NCI-H1105 treated with DMSO at 0.1 percent for 48 hours (cell line): ENCODE measurements at regions not wholly inside any gene's neighbourhood (a gene's known extent, or its start where the extent isn't known, plus 50 kb on each side); places are given as distances from the start of the nearest gene placed in this dataset.
A peak's percentile ranks its signal among the peaks of the same experiment; 100 is the strongest.
"Not testable (repeated sequence)": the region's sequence is repeated elsewhere in the genome, so short reads cannot be mapped to it uniquely, and the experiment has no call there.

ENCODE experiments used
- DNase-seq: peaks from one replicate; lab custom pipeline; 2025; lab: John Stamatoyannopoulos, UW

DNA sequence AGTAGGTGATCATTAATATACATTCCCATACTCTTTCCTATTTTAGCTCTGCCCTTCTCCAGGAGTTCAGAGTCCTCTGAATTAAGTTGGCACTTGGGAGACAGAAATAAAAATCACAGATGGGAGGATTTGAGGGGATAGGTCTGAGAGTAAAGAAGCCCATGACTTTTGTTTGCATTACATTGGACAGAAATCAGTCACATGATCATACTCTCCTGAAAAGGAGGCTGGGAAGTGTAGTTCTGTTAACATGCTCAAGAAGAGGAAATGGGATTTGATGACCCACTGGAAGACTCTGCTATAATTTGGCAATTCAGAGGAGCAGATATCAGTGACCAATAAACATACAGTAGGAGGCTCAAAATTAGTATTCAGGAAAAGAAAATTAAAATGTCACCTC is 674.9 kb upstream of the C16orf82 start:
- DNase-seq = no peak

DNA sequence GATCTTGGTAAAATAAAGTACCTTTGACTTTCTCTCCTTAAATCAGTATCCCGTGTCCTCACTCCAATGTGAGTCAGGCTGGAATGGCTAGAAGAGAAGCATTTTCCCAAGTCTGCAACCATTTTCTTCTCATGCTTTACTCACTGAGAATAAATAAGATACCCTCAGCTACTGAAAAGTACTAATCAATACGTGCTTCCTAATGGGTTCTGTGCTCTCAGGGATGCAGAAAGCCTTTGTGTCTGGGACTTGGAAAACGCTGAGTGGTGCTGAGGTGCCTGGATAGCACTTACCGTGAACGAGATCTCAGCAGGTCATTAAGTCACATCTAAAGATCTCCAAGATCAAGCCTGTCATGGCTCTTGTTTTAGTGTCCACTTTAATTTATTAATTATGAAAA is 672.3 kb upstream of the C16orf82 start:
- DNase-seq = no peak

DNA sequence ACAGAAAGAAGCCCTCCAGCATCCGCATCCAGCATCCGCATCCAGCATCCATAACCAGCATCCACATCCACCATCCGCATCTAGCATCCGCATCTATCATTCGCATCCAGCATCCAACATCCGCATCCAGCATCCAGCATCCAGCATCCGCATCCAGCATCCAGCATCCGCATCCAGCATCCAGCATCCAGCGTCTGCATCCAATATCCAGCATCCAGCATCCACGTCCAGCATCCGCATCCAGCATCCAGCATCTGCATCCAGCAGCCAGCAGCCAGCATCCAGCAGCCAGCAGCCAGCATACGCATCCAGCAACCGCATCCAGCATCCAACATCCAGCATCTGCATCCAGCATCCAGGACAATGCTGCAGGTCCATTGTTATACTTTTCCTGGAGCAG is 671.0 kb upstream of the C16orf82 start:
- DNase-seq = no peak

DNA sequence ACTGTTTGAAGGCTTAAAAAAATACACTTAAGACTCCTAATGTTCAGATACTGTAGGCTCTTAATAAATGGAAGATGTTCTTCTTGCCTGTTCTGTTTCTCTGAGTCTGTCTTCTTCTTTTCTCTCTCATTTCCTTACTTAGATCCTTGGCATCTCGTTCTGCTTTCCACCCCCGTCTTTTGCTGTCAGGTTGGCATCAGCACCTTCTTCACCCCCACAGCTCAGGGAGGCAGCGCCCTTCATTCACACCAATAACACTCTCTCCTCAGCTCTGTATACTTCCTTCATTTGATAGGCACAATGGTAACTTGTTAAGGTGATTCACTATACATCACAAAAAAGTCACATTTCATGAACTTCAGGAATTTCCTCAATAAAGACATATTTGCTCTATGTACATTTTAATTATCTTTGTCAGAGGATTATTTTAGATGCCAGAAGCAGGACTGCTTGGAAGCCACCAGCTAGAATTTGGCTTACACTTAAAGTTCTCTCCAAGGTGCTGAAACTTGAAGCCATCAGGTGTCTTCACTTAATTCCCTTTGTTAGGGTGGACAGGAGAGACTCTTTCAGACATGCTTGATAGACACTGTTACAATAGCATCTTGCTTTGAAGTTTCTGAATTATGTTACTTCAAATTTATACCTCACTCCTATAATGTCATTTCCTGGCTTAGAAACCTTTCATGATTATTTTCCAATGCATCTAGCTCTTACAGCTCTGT is 670.1 kb upstream of the C16orf82 start:
- no peak for DNase-seq

DNA sequence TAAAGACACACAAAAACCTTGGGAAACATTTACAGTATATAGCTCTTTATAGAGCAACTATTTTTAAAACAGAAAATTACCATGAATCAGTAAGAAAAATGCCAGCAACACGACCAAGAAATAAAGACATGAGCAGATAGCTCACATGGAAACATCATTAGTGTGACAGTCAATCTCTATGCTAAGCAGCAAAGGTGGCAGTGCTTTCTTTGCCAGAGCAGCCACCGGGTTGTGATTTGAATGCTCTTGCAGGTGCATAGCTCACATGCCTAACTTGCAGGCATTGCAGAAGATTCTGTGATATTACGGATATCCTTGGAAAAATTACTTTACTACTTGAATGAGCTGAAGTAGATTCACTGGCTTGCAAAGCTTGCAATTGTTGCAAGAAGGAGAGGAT is 652.9 kb upstream of the C16orf82 start:
- DNase-seq = no peak

DNA sequence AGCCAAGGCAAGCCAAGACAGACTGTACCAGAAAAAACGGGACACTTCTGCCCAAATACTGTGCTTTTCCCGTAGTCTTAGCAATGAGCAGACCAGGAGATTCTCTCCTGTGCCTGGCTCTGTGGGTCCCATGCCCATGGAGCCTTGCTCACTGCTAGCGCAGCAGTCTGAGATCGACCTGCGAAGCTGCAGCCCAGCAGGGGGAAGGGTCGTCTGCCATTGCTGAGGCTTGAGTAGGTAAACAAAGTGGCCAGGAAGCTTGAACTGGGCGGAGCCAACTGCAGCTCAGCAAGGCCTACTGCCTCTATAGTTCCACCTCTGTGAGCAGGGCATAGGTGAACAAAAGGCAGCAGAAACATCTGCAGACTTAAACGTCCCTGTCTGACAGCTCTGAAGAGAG is 647.3 kb upstream of the C16orf82 start:
- DNase-seq = not testable (repeated sequence)

DNA sequence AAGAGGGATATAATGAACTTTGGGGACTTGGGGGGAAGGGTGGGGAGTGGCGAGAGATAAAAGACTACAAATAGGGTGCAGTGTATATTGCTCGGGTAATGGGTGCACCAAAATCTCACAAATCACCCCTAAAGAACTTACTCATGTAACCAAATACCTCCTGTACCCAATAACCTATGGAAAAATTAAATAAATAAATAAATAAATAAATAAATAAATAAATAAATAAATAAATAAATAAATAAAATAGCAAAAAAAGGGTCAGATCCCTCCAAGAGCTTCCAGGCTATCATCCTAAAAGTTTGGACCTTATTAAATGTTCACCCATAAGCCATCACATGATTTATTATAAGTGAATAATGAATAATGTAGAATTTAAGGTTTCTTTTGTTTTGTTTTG is 636.1 kb upstream of the C16orf82 start:
- no peak for DNase-seq

DNA sequence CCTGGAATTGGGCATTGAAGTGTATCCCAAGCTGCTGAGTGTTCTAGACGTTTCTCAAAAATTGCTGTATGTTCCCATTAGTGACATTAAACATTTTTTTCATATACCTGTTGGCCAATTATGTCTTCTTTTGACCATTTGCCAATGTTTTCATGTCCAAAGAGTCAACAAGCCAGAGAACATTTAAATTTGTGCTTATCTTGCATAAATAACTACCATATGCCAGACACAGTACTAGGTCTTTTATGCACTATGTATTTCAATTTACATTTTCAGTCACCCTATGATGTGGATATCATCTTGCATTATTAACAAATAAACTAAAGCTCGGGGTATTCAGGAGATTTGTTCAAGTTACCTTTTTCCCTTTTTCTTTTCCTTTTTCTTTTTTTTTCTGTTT is 632.9 kb upstream of the C16orf82 start:
- no peak for DNase-seq

DNA sequence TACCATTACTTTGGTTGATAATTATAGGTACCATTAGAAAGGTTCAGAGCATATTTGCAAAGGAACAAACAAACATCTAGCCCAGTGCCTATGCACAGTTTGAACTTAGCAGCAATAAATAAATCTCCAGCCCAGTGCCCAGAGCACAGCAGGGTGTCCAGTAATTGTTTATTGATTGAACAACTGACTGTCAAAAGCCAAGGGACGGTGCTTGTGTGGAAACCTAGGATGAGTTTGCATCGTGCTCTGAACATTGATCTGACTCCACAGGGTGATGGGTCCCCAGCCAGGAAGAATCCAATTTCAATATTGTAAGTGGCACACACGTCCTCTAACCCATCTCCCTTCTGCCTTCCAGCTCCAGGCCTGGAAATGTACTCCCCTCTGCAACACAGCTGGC is 625.5 kb upstream of the C16orf82 start:
- no peak for DNase-seq

DNA sequence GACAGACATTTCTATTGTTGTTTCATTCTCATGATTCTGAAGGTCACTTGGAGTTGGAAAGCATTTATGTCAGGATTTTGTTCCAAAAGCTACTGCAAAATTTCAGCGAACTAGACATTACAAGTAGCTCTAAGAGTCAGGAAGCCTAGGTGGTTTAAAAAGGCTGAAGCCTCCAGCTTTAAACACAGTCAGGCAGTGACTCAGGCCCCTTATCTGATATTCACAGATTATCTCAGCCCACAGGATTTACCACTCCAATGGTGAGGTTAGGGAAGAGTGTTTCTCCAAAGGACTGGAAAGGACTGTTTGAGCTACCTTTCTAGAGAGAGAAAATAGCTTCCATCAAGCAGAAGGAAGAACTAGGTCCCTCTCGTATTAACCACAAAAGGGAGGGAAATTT is 624.4 kb upstream of the C16orf82 start:
- DNase-seq = no peak

DNA sequence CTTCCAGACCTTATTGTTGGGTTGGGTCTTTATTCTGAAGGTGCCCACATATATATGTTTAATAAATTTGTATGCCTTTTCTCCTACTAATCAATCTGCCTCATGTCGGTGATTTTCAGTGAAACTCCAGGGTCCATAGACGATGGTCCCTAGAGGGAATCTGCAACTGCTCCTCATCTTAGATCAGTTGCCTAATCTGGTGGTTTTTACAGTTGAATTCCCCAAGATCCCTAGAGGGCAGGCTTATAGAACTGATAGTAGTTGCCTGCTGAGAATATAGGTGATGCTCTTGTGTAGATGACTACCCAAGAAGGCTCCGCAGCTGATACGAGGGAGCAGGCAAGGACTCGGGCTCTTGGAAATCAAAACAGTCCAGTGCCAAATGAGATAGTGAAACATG is 619.2 kb upstream of the C16orf82 start:
- DNase-seq = no peak

DNA sequence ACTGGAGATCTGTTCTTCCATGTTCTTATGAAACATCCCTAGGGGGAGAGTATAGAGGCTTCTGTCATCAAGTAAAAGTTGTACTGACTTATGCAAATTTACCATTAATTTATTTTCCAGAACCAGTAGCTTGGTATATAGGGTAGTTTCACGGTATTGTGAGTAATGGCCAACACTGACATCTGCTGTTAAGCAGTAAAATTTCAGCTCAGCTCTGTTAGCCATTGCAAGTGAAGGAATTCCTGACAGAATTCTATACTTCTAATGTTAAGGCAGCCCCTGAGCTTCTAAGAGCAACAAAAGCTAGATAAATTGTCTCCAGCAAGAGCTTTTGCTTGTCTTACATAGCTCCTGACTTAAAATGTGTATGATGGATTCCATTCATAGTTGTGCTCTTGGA is 613.5 kb upstream of the C16orf82 start:
- DNase-seq = no peak

DNA sequence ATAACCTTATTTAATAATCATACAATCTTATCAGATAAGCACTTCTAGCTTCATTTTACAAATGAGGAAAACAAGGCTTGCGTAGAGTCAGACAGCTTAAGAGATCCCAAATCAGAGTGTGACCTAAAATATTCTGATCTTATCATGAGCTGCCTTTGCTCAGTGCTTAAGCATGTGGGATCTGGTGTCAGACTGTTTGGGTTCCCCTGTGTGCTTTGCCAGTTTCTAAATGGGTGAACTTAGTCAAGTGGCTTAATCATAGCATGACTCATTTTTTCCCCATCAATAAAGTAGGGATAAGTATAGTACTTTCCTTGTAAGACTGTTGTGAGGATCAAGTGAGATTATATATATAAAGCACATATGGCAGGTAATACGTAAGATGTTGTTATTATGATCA is 612.6 kb upstream of the C16orf82 start:
- DNase-seq = no peak

DNA sequence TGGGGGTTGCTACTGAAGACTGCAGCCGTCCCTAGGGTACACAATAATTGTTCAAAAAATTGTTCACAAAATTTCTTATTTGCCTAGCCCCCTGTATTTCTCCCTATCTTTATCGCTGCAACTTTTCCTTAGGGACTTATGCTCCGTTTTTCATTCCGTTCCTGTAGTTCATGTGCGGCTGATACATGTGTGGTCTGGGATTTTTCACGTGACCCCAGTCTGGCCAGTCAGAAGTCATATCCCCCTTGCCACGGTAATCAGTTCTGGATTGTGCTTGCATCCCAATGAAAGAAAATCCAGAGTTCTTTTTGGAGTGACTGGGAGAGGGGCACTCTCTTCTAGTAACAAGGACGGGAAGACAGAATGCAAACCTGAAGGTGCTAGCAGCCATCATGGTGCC is 610.7 kb upstream of the C16orf82 start:
- DNase-seq = no peak

DNA sequence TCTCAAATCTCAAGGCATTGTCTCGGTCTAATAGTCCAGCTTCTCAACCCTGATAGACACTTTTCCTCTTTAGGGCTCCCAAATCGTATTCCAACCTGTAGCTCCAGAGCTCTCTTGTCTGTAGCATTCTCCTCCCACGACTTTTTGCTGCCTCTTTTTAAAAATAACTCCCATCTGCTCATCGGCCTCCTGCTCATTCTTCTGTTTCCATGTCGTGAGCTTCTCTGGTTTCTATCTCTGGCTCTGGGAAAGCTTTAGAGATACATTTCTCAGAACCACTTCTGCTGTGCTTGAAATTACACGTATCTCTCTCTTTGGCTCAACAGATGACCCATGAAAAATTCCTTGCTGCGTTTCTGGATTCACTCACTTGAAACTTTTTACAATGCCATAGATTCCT is 609.6 kb upstream of the C16orf82 start:
- DNase-seq = no peak

DNA sequence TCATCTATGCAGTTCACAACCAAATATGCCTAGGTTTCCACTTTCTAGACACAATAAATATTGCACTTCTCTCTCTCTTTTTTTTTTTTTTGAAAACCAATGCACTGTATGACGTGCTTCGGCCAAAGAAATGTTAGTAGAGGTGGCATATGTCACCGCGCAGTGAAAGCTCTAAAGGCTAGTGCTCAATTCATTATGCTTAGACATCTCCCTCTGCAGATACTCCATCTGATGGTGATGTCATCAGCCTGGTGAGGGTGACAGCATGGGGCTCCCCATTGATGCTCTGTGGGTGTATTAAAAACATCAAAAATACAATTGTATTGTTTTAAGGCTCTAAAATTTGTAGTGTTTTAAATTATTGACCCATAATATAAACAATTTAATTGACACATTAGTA is 608.8 kb upstream of the C16orf82 start:
- no peak for DNase-seq

DNA sequence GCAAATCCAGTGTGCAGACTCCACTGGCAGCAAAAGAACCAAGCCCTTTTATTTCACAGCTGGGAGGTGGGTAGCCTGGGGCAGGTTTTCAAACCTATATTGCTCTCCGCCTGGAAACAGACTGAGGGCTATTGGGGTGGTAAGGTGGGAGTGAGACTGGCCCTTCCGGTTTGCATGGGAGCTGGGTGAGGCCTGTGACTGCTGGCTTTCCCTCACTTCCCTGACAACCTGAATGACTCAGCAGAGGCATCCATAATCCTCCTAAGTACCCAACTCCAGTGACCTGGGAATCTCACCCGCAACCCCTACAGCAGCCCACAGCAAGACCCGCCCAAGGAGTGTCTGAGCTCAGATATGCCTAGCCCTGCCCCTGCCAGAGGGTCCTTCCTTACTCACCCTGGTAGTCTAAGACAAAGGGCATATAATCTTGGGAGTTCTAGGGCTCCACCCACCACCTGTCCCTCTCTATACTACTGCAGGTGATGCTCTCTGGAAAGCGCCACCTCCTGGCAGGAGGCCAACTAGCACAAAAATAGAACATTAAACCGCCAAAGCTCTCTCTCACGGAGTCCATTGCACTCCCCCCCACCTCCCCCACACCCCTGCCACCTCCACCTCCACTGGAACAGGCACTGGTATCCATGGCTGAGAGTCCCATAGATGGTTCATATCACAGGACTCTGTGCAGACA is 602.0 kb upstream of the C16orf82 start:
- peak; percentile 2 for DNase-seq

DNA sequence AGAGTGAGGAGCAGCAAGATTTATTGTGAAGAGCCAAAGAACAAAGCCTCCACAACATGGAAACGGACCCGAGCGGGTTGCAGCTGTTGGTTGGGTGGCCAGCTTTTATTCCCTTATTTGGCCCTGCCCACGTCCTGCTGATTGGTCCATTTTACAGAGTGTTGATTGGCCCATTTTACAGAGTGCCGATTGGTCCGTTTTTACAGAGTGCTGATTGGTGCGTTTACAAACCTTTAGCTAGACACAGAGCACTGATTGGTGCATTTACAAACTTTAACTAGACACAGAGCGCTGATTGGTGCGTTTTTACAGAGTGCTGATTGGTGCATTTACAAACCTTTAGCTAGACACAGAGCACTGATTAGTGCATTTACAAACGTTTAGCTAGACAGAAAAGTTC is 592.3 kb upstream of the C16orf82 start:
- DNase-seq = not testable (repeated sequence)

DNA sequence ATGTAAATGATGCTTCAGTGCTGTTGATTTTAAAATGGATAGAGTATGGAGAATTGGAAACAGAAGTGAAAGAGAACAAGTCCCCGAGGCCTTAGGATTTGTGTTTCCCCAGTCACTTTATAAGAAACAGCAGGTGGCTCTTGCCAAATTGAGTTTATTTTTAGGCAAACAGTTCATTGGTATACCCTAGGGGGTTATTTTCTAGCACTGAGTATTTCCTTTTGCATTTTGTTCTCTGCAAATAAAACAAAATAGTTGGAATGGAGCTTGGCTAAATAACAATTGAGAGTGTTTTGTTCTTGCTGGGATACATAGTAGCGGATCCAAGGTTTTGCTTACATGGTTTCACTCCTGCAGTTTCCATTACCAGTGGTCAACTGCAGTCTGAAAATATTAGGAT is 591.1 kb upstream of the C16orf82 start:
- DNase-seq = peak; percentile 14

DNA sequence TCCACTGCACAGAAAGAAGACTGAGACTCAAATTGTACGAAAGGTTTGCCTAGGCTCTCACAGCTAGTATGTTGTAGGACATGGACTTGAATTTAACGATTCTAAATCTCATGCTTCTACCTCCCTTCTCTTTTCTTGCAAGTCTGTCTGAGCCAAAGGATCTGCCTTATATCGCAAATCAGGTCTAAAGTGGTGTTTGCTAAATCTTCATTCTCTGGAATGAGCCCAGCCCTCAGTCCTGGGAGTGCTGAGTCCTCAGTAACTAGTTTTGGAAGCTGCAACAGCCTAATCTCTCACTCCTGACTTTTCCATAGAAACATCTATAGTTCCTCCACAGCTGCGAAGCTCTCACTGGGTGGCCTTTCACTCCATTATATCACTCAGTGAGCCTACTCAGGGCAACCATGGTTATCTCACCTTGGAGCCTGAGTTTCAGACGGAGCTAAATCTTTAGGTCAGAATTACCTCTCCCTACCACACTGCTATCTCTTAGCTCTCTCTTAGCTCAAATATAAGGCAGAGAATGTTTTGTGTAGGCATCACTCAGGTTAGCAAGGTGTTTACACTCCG is 575.5 kb upstream of the C16orf82 start:
- no peak for DNase-seq

DNA sequence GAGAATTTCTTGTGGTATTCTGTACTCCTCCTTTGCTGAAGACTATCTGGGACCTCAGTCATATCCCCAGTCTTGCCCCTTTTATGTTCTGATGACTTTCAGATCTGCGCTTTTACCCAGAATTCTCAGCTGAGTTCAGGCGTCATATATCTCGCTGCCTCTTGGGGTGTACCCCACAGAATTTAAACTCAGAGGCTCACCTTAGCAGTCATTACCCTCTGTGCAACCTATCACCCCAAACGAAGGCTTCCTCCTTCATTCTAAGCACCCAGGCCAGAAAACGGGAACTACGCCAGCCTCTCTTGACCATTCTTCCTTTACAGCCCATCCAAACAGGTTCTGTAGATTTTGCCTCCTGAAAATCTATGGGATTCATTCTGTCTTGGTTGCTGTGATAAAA is 574.8 kb upstream of the C16orf82 start:
- DNase-seq = no peak

DNA sequence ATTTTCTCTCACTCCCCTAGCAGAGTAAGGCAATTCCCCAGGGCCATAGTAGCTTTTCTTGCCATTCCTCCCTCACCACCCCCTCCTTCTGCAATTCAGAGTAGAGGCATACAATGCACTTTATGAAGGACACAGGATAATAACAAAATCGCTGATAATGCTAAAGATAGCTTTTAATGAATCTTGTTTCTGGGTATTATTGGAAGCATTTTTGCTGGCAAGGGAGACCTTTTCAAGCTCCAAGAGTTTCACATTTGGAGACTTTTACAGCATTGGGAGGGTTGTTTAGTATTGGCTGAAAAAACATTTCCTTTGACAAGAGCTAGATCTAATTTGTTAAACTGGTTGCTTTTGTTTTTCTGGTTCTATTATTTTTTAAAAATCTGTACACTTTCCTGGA is 573.0 kb upstream of the C16orf82 start:
- DNase-seq = no peak

DNA sequence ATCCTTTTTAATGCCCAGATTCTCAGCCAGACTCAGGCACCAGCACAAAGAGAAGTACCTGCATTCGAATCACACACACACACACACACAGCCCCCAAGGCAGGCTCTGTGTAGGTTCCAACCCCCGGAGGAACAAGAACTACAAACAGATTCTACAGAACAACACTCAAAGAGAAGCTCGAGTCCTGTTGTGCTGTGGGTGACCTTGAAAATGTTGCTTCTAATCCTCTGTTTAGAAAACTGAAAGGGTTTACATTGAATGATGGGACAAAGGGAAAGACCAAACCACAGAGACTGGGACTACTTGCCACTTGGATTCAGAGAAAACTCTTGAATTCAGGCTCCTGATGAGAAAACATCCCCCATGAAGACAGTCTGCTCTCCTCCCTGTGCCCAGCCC is 568.8 kb upstream of the C16orf82 start:
- no peak for DNase-seq

DNA sequence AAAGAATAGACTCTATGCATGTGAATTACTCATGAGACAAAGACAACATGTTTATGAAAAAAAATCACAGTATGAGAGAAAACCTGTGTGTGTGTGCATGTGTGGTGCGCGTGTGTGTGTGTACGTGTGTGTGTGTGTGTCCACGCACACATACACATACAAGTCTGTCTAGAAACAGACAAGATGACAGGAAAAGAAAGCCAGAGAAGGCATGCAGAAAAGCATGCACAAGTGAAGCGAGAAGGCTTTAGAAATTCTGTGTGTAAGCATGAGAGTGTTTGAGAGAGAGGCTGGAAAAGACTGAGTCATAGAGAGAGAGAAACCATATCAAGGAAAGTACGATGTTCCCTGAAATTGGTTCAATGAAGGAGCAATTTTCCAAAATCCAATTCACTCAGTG is 566.4 kb upstream of the C16orf82 start:
- DNase-seq = no peak
